Nephron (organoid): ENCODE measurements at regions not wholly inside any gene's neighbourhood (a gene's known extent, or its start where the extent isn't known, plus 50 kb on each side); places are given as distances from the start of the nearest gene placed in this dataset.
A peak's percentile ranks its signal among the peaks of the same experiment; 100 is the strongest.

Experiments used
- H3K27ac Mint-ChIP-seq, 3 experiments: 2 replicates each; pipeline ENCODE4 v1.8.0; 2020; ENCODE audit warnings: mixed read lengths in 3 of 3, mild to moderate bottlenecking in 2 of 3, moderate library complexity in 1 of 3
- H3K27me3 Mint-ChIP-seq: 2 replicates; pipeline ENCODE4 v1.8.0; 2021; ENCODE audit warnings: low read depth, mild to moderate bottlenecking, moderate library complexity, mixed read lengths
- H3K36me3 Mint-ChIP-seq: 2 replicates; pipeline ENCODE4 v1.8.0; 2020; ENCODE audit warnings: low read depth, mixed read lengths
- H3K4me1 Mint-ChIP-seq: 2 replicates; pipeline ENCODE4 v1.8.0; 2020; ENCODE audit warnings: mixed read lengths
- H3K4me3 Mint-ChIP-seq, 3 experiments: 2 replicates each; pipeline ENCODE4 v1.8.0; 2020; ENCODE audit warnings: mild to moderate bottlenecking in 3 of 3, mixed read lengths in 3 of 3, moderate library complexity in 2 of 3
- H3K9me3 Mint-ChIP-seq: 2 replicates; pipeline ENCODE4 v1.8.0; 2020; ENCODE audit warnings: mixed read lengths
- CTCF ChIP-seq, 3 experiments: fragments of 200-600 bp; sonication (generic); IDR thresholded peaks; one replicate each; pipeline ENCODE4 v1.5.0; 2021; ENCODE audit warnings: antibody characterized with exemption in 3 of 3; ENCODE audit not compliant: unreplicated experiment in 3 of 3

GRCh38 chr10:8332730-8333111, 278.2 kb downstream of the GATA3 start:
- no peak overlapping the region for H3K27ac Mint-ChIP-seq
- H3K36me3 Mint-ChIP-seq: no peaks in the 10 kb centered on the region
- TF ChIP-seq CTCF (IDR thresholded peaks at IDR 0.05; ENCODE audit: unreplicated experiment in 3 of 3): no peak
- H3K4me1 Mint-ChIP-seq: no peaks in the 10 kb centered on the region
- peaks cover 90% of the 10 kb centered on the region for H3K27me3 Mint-ChIP-seq
- no peaks in the 10 kb centered on the region for H3K9me3 Mint-ChIP-seq
- H3K4me3 Mint-ChIP-seq: peak overlapping the region in 2 of 3 experiments; percentile 67 to 70

- no peak overlapping the region for H3K4me3 Mint-ChIP-seq
- H3K36me3 Mint-ChIP-seq: no peaks in the 10 kb centered on the region
- no peaks in the 10 kb centered on the region for H3K9me3 Mint-ChIP-seq
- no peak for TF ChIP-seq CTCF (IDR thresholded peaks at IDR 0.05; ENCODE audit: unreplicated experiment in 3 of 3)
- H3K4me1 Mint-ChIP-seq: no peaks in the 10 kb centered on the region
- no peak overlapping the region for H3K27ac Mint-ChIP-seq
- H3K27me3 Mint-ChIP-seq: peaks cover 81% of the 10 kb centered on the region
Observed at GRCh38 chr10:8334631-8335030, 280.1 kb downstream of the GATA3 start.

- Mint-ChIP-seq H3K4me1 (no peaks in the 10 kb centered on the region), H3K4me3 (no peak overlapping the region), H3K9me3 (no peaks in the 10 kb centered on the region), H3K27me3 (peaks cover 66% of the 10 kb centered on the region), H3K27ac (no peak overlapping the region), H3K36me3 (no peaks in the 10 kb centered on the region)
- TF ChIP-seq CTCF (IDR thresholded peaks at IDR 0.05; ENCODE audit: unreplicated experiment in 3 of 3): no peak
Observed at GRCh38 chr10:8336629-8337331, 282.3 kb downstream of the GATA3 start.

GRCh38 chr10:8337332-8337651, 282.8 kb downstream of the GATA3 start:
- Mint-ChIP-seq H3K4me1 (no peaks in the 10 kb centered on the region), H3K27ac (no peak overlapping the region), H3K36me3 (no peaks in the 10 kb centered on the region), H3K27me3 (peaks cover 61% of the 10 kb centered on the region), H3K4me3 (no peak overlapping the region), H3K9me3 (no peaks in the 10 kb centered on the region)
- no peak for TF ChIP-seq CTCF (IDR thresholded peaks at IDR 0.05; ENCODE audit: unreplicated experiment in 3 of 3)

GRCh38 chr10:8338177-8338766, 283.8 kb downstream of the GATA3 start:
- TF ChIP-seq CTCF (IDR thresholded peaks at IDR 0.05; ENCODE audit: unreplicated experiment in 3 of 3): no peak
- Mint-ChIP-seq H3K4me1 (no peaks in the 10 kb centered on the region), H3K27ac (no peak overlapping the region), H3K27me3 (peaks cover 51% of the 10 kb centered on the region), H3K9me3 (no peaks in the 10 kb centered on the region), H3K4me3 (no peak overlapping the region), H3K36me3 (no peaks in the 10 kb centered on the region)

GRCh38 chr10:8344756-8345155, 290.3 kb downstream of the GATA3 start:
- no peaks in the 10 kb centered on the region for H3K9me3 Mint-ChIP-seq
- peaks cover 16% of the 10 kb centered on the region for H3K27me3 Mint-ChIP-seq
- H3K4me1 Mint-ChIP-seq: no peaks in the 10 kb centered on the region
- H3K36me3 Mint-ChIP-seq: no peaks in the 10 kb centered on the region
- H3K4me3 Mint-ChIP-seq: no peak overlapping the region
- no peak overlapping the region for H3K27ac Mint-ChIP-seq
- TF ChIP-seq CTCF (IDR thresholded peaks at IDR 0.05; ENCODE audit: unreplicated experiment in 3 of 3): no peak
